ENCODE measurements at regions not wholly inside any gene's neighbourhood (a gene's known extent, or its start where the extent isn't known, plus 50 kb on each side); places are given as distances from the start of the nearest gene placed in this dataset.
"Not testable (repeated sequence)": the region's sequence is repeated elsewhere in the genome, so short reads cannot be mapped to it uniquely, and the experiment has no call there.

- DNase-seq (ENCODE audit: extremely low spot score, insufficient read length, low read depth) (peak; percentile 64), FAIRE-seq (peak; percentile 93)
Observed at GRCh38 chr2:174697255-174697654, 67.0 kb downstream of the CHRNA1 start.

- no peak for DNase-seq (ENCODE audit: extremely low spot score, insufficient read length, low read depth)
- FAIRE-seq, result no peak
Observed at GRCh38 chr2:174694920-174695319, 69.4 kb downstream of the CHRNA1 start.

GRCh38 chr2:174694196-174694878 is 69.9 kb downstream of the CHRNA1 start:
- FAIRE-seq (no peak), DNase-seq (ENCODE audit: extremely low spot score, insufficient read length, low read depth) (no peak)

GRCh38 chr2:174693344-174693743 is 70.9 kb downstream of the CHRNA1 start:
- DNase-seq (ENCODE audit: extremely low spot score, insufficient read length, low read depth) (no peak), FAIRE-seq (no peak)

- FAIRE-seq, result no peak
- no peak for DNase-seq (ENCODE audit: extremely low spot score, insufficient read length, low read depth)
Observed at GRCh38 chr2:174692256-174692919, 71.9 kb downstream of the CHRNA1 start.

GRCh38 chr2:174691201-174691779 is 73.0 kb downstream of the CHRNA1 start:
- DNase-seq (ENCODE audit: extremely low spot score, insufficient read length, low read depth), result no peak
- peak; percentile 33 for FAIRE-seq

- DNase-seq (ENCODE audit: extremely low spot score, insufficient read length, low read depth) (no peak), FAIRE-seq (no peak)
Observed at GRCh38 chr2:174690026-174690425, 74.2 kb downstream of the CHRNA1 start.

GRCh38 chr2:174688079-174688478 is 76.2 kb downstream of the CHRNA1 start:
- FAIRE-seq, result peak; percentile 49
- no peak for DNase-seq (ENCODE audit: extremely low spot score, insufficient read length, low read depth)

- DNase-seq (ENCODE audit: extremely low spot score, insufficient read length, low read depth), result no peak
- no peak for FAIRE-seq
Observed at GRCh38 chr2:174686430-174686829, 77.8 kb downstream of the CHRNA1 start.

GRCh38 chr2:174683392-174683759 is 80.9 kb downstream of the CHRNA1 start:
- no peak for DNase-seq (ENCODE audit: extremely low spot score, insufficient read length, low read depth)
- FAIRE-seq, result peak; percentile 39

GRCh38 chr2:174682578-174683391 is 81.5 kb downstream of the CHRNA1 start:
- DNase-seq (ENCODE audit: extremely low spot score, insufficient read length, low read depth) (peak; percentile 38), FAIRE-seq (no peak)

GRCh38 chr2:174682007-174682577 is 82.2 kb downstream of the CHRNA1 start:
- FAIRE-seq (no peak), DNase-seq (ENCODE audit: extremely low spot score, insufficient read length, low read depth) (no peak)

- FAIRE-seq (no peak), DNase-seq (ENCODE audit: extremely low spot score, insufficient read length, low read depth) (no peak)
Observed at GRCh38 chr2:174681099-174682006, 82.9 kb downstream of the CHRNA1 start.

- FAIRE-seq, result no peak
- no peak for DNase-seq (ENCODE audit: extremely low spot score, insufficient read length, low read depth)
Observed at GRCh38 chr2:174680221-174680620, 82.6 kb upstream of the WIPF1 start.

- DNase-seq (ENCODE audit: extremely low spot score, insufficient read length, low read depth) (no peak), FAIRE-seq (no peak)
Observed at GRCh38 chr2:174678395-174678794, 80.8 kb upstream of the WIPF1 start.

GRCh38 chr2:174675615-174676014 is 78.0 kb upstream of the WIPF1 start:
- FAIRE-seq (no peak), DNase-seq (ENCODE audit: extremely low spot score, insufficient read length, low read depth) (no peak)

- no peak for FAIRE-seq
Observed at GRCh38 chr2:174673876-174674275, 76.3 kb upstream of the WIPF1 start.

GRCh38 chr2:174673440-174673839 is 75.8 kb upstream of the WIPF1 start:
- no peak for FAIRE-seq

More at GRCh38 chr2:174673876-174674275, 76.3 kb upstream of the WIPF1 start:
- DNase-seq (ENCODE audit: extremely low spot score, insufficient read length, low read depth), result no peak

GRCh38 chr2:174671532-174671931 is 73.9 kb upstream of the WIPF1 start:
- FAIRE-seq; DNase-seq (ENCODE audit: extremely low spot score, insufficient read length, low read depth): not testable (repeated sequence)

More at GRCh38 chr2:174673440-174673839, 75.8 kb upstream of the WIPF1 start:
- DNase-seq (ENCODE audit: extremely low spot score, insufficient read length, low read depth), result no peak

All from GM18507 (cell line).